A549 (cell line): ENCODE measurements at regions not wholly inside any gene's neighbourhood (a gene's known extent, or its start where the extent isn't known, plus 50 kb on each side); places are given as distances from the start of the nearest gene placed in this dataset.

Experiments
- EP300 ChIP-seq, 2 experiments: fragments of >200 bp; sonication (Bioruptor Twin); formaldehyde crosslinking; IDR thresholded peaks; 2 replicates in 1 of 2; 3 replicates in 1 of 2; pipeline ENCODE4 v1.6.1; 2016 to 2017
- ESRRA ChIP-seq: fragments of 150-350 bp; IDR thresholded peaks from 2 replicates; pipeline ENCODE4 v1.6.1; 2014; ENCODE audit warnings: mild to moderate bottlenecking, low read length, borderline replicate concordance
- FOXS1 ChIP-seq: fragments of 250-450 bp; sonication (Bioruptor Pico); IDR thresholded peaks from 2 replicates; pipeline ENCODE4 v1.5.0; 2020; ENCODE audit warnings: mild to moderate bottlenecking, moderate library complexity
- JUN ChIP-seq, 2 experiments: fragments of >200 bp; sonication (Bioruptor Twin); formaldehyde crosslinking; IDR thresholded peaks; 2 replicates in 1 of 2; 3 replicates in 1 of 2; pipeline ENCODE4 v1.6.1; 2016 to 2017
- NFE2L2 ChIP-seq: fragments of 150-350 bp; conservative IDR thresholded peaks from 2 replicates; pipeline ENCODE4 v1.6.1; 2014; ENCODE audit warnings: low read length
- PHF8 ChIP-seq: fragments of 200-600 bp; sonication (generic); IDR thresholded peaks from 2 replicates; pipeline ENCODE4 v1.6.1; 2016; ENCODE audit warnings: low read depth, mild to moderate bottlenecking, antibody characterized with exemption, moderate library complexity, borderline replicate concordance
- POLR2A ChIP-seq: IDR thresholded peaks from 2 replicates; pipeline ENCODE4 v1.6.1; 2012; ENCODE audit warnings: mild to moderate bottlenecking, low read length
- POLR2AphosphoS2 ChIP-seq: conservative IDR thresholded peaks from 2 replicates; pipeline ENCODE4 v1.6.1; 2012; ENCODE audit warnings: low read length, improper control_type of control experiment, inconsistent platforms
- SMC3 ChIP-seq: fragments of >200 bp; sonication (Bioruptor Twin); formaldehyde crosslinking; IDR thresholded peaks from 3 replicates; pipeline ENCODE4 v1.6.1; 2018; ENCODE audit warnings: inconsistent platforms
- TF ChIP-seq, protein P1 (sequence below): fragments of >200 bp; sonication (Bioruptor Twin); formaldehyde crosslinking; IDR thresholded peaks from 3 replicates; pipeline ENCODE4 v1.5.1; 2016
- TF ChIP-seq, protein P2 (sequence below): fragments of 450-650 bp; IDR thresholded peaks from 2 replicates; pipeline ENCODE4 v1.6.1; 2014; ENCODE audit warnings: antibody characterized with exemption
- TF ChIP-seq, protein P3 (sequence below): IDR thresholded peaks from 2 replicates; pipeline ENCODE4 v1.6.1; 2012
- TF ChIP-seq, protein P4 (sequence below): IDR thresholded peaks from 2 replicates; pipeline ENCODE4 v1.6.1; 2012
- TF ChIP-seq, protein P5 (sequence below): fragments of 200-600 bp; sonication (generic); IDR thresholded peaks from 2 replicates; pipeline ENCODE4 v1.6.1; 2016; ENCODE audit warnings: antibody characterized with exemption, mild to moderate bottlenecking, moderate library complexity

DNA sequence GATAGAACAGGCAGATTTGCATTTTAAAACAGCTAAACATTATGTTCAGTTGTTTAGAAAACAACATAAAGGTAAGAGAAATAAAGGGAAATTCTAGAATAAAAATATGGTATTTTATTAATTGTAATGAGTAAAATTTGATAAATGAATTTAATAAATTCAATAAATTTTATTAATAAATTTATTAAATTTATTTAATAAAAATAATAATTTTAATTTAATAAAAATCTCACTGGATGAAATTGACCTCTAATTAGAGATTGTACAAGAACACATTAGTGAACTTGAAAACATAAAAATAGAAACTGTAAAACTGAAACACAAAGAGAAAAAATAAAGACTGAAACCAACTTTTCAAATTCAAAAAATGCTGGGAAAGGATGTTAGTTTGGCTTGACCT lies 605.7 kb upstream of the LRRC4C start:
- TF ChIP-seq, protein P1, sequence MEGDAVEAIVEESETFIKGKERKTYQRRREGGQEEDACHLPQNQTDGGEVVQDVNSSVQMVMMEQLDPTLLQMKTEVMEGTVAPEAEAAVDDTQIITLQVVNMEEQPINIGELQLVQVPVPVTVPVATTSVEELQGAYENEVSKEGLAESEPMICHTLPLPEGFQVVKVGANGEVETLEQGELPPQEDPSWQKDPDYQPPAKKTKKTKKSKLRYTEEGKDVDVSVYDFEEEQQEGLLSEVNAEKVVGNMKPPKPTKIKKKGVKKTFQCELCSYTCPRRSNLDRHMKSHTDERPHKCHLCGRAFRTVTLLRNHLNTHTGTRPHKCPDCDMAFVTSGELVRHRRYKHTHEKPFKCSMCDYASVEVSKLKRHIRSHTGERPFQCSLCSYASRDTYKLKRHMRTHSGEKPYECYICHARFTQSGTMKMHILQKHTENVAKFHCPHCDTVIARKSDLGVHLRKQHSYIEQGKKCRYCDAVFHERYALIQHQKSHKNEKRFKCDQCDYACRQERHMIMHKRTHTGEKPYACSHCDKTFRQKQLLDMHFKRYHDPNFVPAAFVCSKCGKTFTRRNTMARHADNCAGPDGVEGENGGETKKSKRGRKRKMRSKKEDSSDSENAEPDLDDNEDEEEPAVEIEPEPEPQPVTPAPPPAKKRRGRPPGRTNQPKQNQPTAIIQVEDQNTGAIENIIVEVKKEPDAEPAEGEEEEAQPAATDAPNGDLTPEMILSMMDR = no peak
- no peak for TF ChIP-seq POLR2AphosphoS2
- TF ChIP-seq, protein P2, sequence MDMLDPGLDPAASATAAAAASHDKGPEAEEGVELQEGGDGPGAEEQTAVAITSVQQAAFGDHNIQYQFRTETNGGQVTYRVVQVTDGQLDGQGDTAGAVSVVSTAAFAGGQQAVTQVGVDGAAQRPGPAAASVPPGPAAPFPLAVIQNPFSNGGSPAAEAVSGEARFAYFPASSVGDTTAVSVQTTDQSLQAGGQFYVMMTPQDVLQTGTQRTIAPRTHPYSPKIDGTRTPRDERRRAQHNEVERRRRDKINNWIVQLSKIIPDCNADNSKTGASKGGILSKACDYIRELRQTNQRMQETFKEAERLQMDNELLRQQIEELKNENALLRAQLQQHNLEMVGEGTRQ = no peak
- no peak for TF ChIP-seq SMC3
- no peak for TF ChIP-seq JUN (IDR thresholded peaks at IDR 0.05)
- TF ChIP-seq, protein P3, sequence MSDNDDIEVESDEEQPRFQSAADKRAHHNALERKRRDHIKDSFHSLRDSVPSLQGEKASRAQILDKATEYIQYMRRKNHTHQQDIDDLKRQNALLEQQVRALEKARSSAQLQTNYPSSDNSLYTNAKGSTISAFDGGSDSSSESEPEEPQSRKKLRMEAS = no peak
- TF ChIP-seq PHF8 = no peak
- no peak for TF ChIP-seq EP300 (IDR thresholded peaks at IDR 0.05)
- no peak for TF ChIP-seq ESRRA
- TF ChIP-seq, protein P4, sequence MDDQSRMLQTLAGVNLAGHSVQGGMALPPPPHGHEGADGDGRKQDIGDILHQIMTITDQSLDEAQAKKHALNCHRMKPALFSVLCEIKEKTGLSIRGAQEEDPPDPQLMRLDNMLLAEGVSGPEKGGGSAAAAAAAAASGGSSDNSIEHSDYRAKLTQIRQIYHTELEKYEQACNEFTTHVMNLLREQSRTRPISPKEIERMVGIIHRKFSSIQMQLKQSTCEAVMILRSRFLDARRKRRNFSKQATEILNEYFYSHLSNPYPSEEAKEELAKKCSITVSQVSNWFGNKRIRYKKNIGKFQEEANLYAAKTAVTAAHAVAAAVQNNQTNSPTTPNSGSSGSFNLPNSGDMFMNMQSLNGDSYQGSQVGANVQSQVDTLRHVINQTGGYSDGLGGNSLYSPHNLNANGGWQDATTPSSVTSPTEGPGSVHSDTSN = no peak
- TF ChIP-seq, protein P5, sequence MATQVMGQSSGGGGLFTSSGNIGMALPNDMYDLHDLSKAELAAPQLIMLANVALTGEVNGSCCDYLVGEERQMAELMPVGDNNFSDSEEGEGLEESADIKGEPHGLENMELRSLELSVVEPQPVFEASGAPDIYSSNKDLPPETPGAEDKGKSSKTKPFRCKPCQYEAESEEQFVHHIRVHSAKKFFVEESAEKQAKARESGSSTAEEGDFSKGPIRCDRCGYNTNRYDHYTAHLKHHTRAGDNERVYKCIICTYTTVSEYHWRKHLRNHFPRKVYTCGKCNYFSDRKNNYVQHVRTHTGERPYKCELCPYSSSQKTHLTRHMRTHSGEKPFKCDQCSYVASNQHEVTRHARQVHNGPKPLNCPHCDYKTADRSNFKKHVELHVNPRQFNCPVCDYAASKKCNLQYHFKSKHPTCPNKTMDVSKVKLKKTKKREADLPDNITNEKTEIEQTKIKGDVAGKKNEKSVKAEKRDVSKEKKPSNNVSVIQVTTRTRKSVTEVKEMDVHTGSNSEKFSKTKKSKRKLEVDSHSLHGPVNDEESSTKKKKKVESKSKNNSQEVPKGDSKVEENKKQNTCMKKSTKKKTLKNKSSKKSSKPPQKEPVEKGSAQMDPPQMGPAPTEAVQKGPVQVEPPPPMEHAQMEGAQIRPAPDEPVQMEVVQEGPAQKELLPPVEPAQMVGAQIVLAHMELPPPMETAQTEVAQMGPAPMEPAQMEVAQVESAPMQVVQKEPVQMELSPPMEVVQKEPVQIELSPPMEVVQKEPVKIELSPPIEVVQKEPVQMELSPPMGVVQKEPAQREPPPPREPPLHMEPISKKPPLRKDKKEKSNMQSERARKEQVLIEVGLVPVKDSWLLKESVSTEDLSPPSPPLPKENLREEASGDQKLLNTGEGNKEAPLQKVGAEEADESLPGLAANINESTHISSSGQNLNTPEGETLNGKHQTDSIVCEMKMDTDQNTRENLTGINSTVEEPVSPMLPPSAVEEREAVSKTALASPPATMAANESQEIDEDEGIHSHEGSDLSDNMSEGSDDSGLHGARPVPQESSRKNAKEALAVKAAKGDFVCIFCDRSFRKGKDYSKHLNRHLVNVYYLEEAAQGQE = no peak
- TF ChIP-seq NFE2L2 = no peak
- no peak for TF ChIP-seq FOXS1
- no peak for TF ChIP-seq POLR2A
